SK-N-SH (cell line): ENCODE measurements at regions not wholly inside any gene's neighbourhood (a gene's known extent, or its start where the extent isn't known, plus 50 kb on each side); places are given as distances from the start of the nearest gene placed in this dataset.

Source experiments
- CTCF ChIA-PET: fragments of 300-600, 350-600 bp; formaldehyde crosslinking; extraction: SDS; loops from one replicate; lab custom pipeline; 2021; lab: Yijun Ruan, JAX
- POLR2A ChIA-PET: fragments of 350-600 bp; sonication (Branson Sonifier 250); formaldehyde crosslinking; extraction: SDS; loops from one replicate; lab custom pipeline; 2020; ENCODE audit warnings: antibody characterized with exemption, inconsistent platforms; lab: Yijun Ruan, JAX
- DNase-seq: peaks from one replicate; pipeline ENCODE4 v3.0.0; 2012
- H2AFZ ChIP-seq: fragments of 200-600 bp; sonication (generic); 2 replicates; pipeline ENCODE4 v1.8.1; 2016; ENCODE audit warnings: antibody characterized with exemption, mild to moderate bottlenecking, low read depth
- H3F3A ChIP-seq: fragments of 200-600 bp; sonication (generic); replicated peaks from 2 replicates; pipeline ENCODE3; 2016; ENCODE audit warnings: antibody characterized with exemption, mild to moderate bottlenecking; ENCODE audit not compliant: insufficient read depth
- H3K27ac ChIP-seq, 2 experiments: fragments of 200-500 bp in 1 of 2; fragments of 200-600 bp in 1 of 2; sonication (Bioruptor generic) in 1 of 2; sonication (generic), shearing (Covaris generic) in 1 of 2; 2 replicates each; pipeline versions ENCODE4 v1.5.1 to v1.6.1; 2014 to 2016; ENCODE audit warnings: low read depth in 2 of 2, inconsistent platforms in 1 of 2, low read length in 1 of 2, mild to moderate bottlenecking in 1 of 2, mixed read lengths in 1 of 2
- H3K27me3 ChIP-seq: fragments of 200-600 bp; sonication (generic), shearing (Covaris generic); 2 replicates; pipeline ENCODE4 v1.6.1; 2016; ENCODE audit warnings: mixed run types; ENCODE audit not compliant: insufficient read depth
- H3K36me3 ChIP-seq, 2 experiments: fragments of 200-500 bp in 1 of 2; fragments of 200-600 bp in 1 of 2; sonication (Bioruptor generic) in 1 of 2; sonication (generic) in 1 of 2; replicated peaks in 1 of 2; 2 replicates each; pipeline versions ENCODE3 to v1.5.1; 2014 to 2016; ENCODE audit warnings: low read length in 1 of 2, mild to moderate bottlenecking in 1 of 2; ENCODE audit not compliant: insufficient read depth in 2 of 2, control insufficient read depth in 1 of 2
- H3K4me1 ChIP-seq, 2 experiments: fragments of 200-500 bp in 1 of 2; fragments of 200-600 bp in 1 of 2; sonication (Bioruptor generic) in 1 of 2; sonication (generic), shearing (Covaris generic) in 1 of 2; 2 replicates each; pipeline versions ENCODE4 v1.5.1 to v1.6.1; 2014 to 2016; ENCODE audit warnings: low read depth in 1 of 2, low read length in 1 of 2, mixed run types in 1 of 2; ENCODE audit not compliant: insufficient read depth in 2 of 2, control insufficient read depth in 1 of 2
- H3K4me2 ChIP-seq: fragments of 200-600 bp; sonication (generic), shearing (Covaris generic); 2 replicates; pipeline ENCODE4 v1.6.1; 2017; ENCODE audit warnings: mixed run types
- H3K4me3 ChIP-seq, 2 experiments: fragments of 200-500 bp in 1 of 2; fragments of 200-600 bp in 1 of 2; sonication (Bioruptor generic) in 1 of 2; sonication (generic), shearing (Covaris generic) in 1 of 2; 2 replicates each; pipeline versions ENCODE4 v1.5.1 to v1.8.1; 2014 to 2016; ENCODE audit warnings: low read depth in 2 of 2, inconsistent platforms in 1 of 2, low read length in 1 of 2, mild to moderate bottlenecking in 1 of 2, mixed read lengths in 1 of 2, moderate library complexity in 1 of 2
- H3K79me2 ChIP-seq: fragments of 200-600 bp; sonication (generic); 2 replicates; pipeline ENCODE4 v1.8.1; 2017; ENCODE audit warnings: mild to moderate bottlenecking; ENCODE audit not compliant: insufficient read depth
- H3K9ac ChIP-seq: fragments of 200-600 bp; sonication (generic); 2 replicates; pipeline ENCODE4 v1.6.1; 2017; ENCODE audit warnings: mixed run types
- H3K9me2 ChIP-seq: fragments of 200-600 bp; sonication (generic); 2 replicates; pipeline ENCODE4 v1.6.1; 2017; ENCODE audit warnings: mixed run types
- H3K9me3 ChIP-seq: fragments of 200-600 bp; sonication (generic); 2 replicates; pipeline ENCODE4 v1.6.1; 2017; ENCODE audit warnings: mixed run types, mild to moderate bottlenecking, moderate library complexity
- H4K20me1 ChIP-seq: fragments of 200-600 bp; sonication (generic); 2 replicates; pipeline ENCODE4 v1.6.1; 2017; ENCODE audit warnings: mild to moderate bottlenecking, mixed run types; ENCODE audit not compliant: insufficient read depth
- CHD2 ChIP-seq: fragments of 150-350 bp; IDR thresholded peaks from 2 replicates; pipeline ENCODE4 v1.6.1; 2018; ENCODE audit warnings: low read length; ENCODE audit not compliant: partially characterized antibody
- FOXJ3 ChIP-seq: sonication (generic); formaldehyde crosslinking; IDR thresholded peaks from 2 replicates; pipeline ENCODE4 v1.5.1; 2020; ENCODE audit warnings: mild to moderate bottlenecking, missing genetic modification reagents
- GATA2 ChIP-seq: sonication (generic); formaldehyde crosslinking; IDR thresholded peaks from 2 replicates; pipeline ENCODE4 v1.5.0; 2020; ENCODE audit warnings: mild to moderate bottlenecking, missing genetic modification reagents
- JUND ChIP-seq: IDR thresholded peaks from 2 replicates; pipeline ENCODE4 v1.4.0; 2012
- NFIC ChIP-seq: IDR thresholded peaks from 2 replicates; pipeline ENCODE4 v1.4.0; 2012; ENCODE audit warnings: borderline replicate concordance
- NRF1 ChIP-seq: IDR thresholded peaks from 2 replicates; pipeline ENCODE4 v1.6.1; 2012; ENCODE audit warnings: low read depth, mild to moderate bottlenecking, low read length
- POLR2AphosphoS5 ChIP-seq: IDR thresholded peaks from 2 replicates; pipeline ENCODE4 v1.6.1; 2012; ENCODE audit warnings: low read depth, low read length
- RAD21 ChIP-seq: IDR thresholded peaks from 2 replicates; pipeline ENCODE4 v1.6.1; 2012; ENCODE audit warnings: mild to moderate bottlenecking, low read length
- SIN3A ChIP-seq: IDR thresholded peaks from 2 replicates; pipeline ENCODE4 v1.6.1; 2012; ENCODE audit warnings: low read depth, mild to moderate bottlenecking, low read length, moderate library complexity, borderline replicate concordance
- TAF1 ChIP-seq: IDR thresholded peaks from 2 replicates; pipeline ENCODE4 v1.6.1; 2012; ENCODE audit warnings: low read depth, mild to moderate bottlenecking, low read length, moderate library complexity, borderline replicate concordance
- YY1 ChIP-seq: IDR thresholded peaks from 2 replicates; pipeline ENCODE4 v1.4.0; 2012; ENCODE audit warnings: low read depth, mild to moderate bottlenecking
- WGBS: methylation state at CpG from one replicate; pipeline ENCODE4 v1.1.6; 2017; ENCODE audit warnings: low lambda C conversion rate; 5-methylcytosine and 5-hydroxymethylcytosine counted together
- TF ChIP-seq, protein P1 (sequence below): fragments of 200-600 bp; sonication (generic); IDR thresholded peaks from 2 replicates; pipeline ENCODE4 v1.6.1; 2017; ENCODE audit warnings: antibody characterized with exemption, mild to moderate bottlenecking, moderate library complexity
- TF ChIP-seq, protein P2 (sequence below): IDR thresholded peaks from 2 replicates; pipeline ENCODE4 v1.4.0; 2012; ENCODE audit warnings: low read depth, borderline replicate concordance
- TF ChIP-seq, protein P3 (sequence below): fragments of 150-350 bp; IDR thresholded peaks from 2 replicates; pipeline ENCODE4 v1.6.1; 2017; ENCODE audit warnings: antibody characterized with exemption, low read length, low read depth, borderline replicate concordance
- TF ChIP-seq, protein P4 (sequence below): fragments of 150-350 bp; IDR thresholded peaks from 2 replicates; pipeline ENCODE4 v1.6.1; 2016; ENCODE audit warnings: mild to moderate bottlenecking, low read depth, low read length
- TF ChIP-seq, protein P5 (sequence below): IDR thresholded peaks from 2 replicates; pipeline ENCODE4; 2012

DNA sequence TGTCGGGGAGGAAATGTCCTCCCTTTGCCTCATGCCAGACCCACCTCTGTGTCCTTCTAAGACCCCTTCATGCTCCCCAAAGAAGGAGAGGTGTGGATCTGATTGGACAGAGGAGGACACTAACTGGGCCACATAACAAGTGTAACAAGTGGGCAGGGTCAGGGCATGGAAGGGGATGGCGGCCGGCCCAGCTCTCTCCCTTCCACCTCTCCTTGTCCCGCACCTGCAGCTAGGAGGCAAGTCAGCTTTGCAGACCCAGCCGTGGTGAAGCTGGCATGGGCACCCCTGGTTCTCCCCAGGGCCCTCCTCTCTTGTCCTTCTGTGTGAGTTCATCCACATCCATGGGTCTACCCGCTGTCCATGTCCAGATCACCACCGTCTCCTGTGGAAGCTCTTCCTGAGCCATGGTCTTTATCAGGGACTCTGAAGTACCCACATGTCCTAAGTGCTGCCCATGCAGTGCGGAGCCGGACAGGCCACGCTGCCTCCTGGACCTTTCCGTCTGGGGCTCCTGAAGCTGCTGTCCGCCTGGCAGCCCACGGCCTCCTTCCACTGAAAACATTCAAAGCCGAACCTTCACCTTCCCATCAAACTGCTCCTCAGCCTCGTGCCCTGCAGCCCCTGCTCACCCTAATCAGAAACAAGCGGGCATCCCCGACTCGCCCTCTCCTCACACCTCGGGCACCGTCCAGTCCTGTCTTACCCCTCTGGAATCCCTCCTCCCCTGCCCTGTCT lies 460.5 kb downstream of the PTPRU start:
- Histone ChIP-seq H3K79me2 (no peaks in the 10 kb centered on the region), H3F3A (no peaks in the 10 kb centered on the region), H3K27me3 (no peaks in the 10 kb centered on the region), H4K20me1 (no peaks in the 10 kb centered on the region), H2AFZ (no peak overlapping the region), H3K4me2 (no peak overlapping the region), H3K9ac (no peak overlapping the region), H3K9me2 (no peaks in the 10 kb centered on the region), H3K4me1 (peaks cover 0 to 26% of the 10 kb centered on the region in 2 experiments; a peak in 2 of 4 replicates), H3K4me3 (no peak overlapping the region), H3K27ac (no peak overlapping the region), H3K36me3 (no peaks in the 10 kb centered on the region), H3K9me3 (no peaks in the 10 kb centered on the region)
- POLR2A ChIA-PET: no interaction called here
- CTCF ChIA-PET: interaction anchor here (0.7 to 4.4 kb wide), 10 partner anchors 7 to 457 kb away, joined by 3 to 24 read pairs (median 4); no protein-coding TSS in a partner anchor
- no peak for DNase-seq
- 58% methylated on average over 13 of the region's 20 CpGs for WGBS
- TF ChIP-seq, protein P1, sequence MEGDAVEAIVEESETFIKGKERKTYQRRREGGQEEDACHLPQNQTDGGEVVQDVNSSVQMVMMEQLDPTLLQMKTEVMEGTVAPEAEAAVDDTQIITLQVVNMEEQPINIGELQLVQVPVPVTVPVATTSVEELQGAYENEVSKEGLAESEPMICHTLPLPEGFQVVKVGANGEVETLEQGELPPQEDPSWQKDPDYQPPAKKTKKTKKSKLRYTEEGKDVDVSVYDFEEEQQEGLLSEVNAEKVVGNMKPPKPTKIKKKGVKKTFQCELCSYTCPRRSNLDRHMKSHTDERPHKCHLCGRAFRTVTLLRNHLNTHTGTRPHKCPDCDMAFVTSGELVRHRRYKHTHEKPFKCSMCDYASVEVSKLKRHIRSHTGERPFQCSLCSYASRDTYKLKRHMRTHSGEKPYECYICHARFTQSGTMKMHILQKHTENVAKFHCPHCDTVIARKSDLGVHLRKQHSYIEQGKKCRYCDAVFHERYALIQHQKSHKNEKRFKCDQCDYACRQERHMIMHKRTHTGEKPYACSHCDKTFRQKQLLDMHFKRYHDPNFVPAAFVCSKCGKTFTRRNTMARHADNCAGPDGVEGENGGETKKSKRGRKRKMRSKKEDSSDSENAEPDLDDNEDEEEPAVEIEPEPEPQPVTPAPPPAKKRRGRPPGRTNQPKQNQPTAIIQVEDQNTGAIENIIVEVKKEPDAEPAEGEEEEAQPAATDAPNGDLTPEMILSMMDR: no peak
- no peak for TF ChIP-seq RAD21
- TF ChIP-seq, protein P2, sequence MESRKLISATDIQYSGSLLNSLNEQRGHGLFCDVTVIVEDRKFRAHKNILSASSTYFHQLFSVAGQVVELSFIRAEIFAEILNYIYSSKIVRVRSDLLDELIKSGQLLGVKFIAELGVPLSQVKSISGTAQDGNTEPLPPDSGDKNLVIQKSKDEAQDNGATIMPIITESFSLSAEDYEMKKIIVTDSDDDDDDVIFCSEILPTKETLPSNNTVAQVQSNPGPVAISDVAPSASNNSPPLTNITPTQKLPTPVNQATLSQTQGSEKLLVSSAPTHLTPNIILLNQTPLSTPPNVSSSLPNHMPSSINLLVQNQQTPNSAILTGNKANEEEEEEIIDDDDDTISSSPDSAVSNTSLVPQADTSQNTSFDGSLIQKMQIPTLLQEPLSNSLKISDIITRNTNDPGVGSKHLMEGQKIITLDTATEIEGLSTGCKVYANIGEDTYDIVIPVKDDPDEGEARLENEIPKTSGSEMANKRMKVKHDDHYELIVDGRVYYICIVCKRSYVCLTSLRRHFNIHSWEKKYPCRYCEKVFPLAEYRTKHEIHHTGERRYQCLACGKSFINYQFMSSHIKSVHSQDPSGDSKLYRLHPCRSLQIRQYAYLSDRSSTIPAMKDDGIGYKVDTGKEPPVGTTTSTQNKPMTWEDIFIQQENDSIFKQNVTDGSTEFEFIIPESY: no peak
- TF ChIP-seq, protein P3, sequence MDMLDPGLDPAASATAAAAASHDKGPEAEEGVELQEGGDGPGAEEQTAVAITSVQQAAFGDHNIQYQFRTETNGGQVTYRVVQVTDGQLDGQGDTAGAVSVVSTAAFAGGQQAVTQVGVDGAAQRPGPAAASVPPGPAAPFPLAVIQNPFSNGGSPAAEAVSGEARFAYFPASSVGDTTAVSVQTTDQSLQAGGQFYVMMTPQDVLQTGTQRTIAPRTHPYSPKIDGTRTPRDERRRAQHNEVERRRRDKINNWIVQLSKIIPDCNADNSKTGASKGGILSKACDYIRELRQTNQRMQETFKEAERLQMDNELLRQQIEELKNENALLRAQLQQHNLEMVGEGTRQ: no peak
- no peak for TF ChIP-seq TAF1
- TF ChIP-seq GATA2: no peak
- TF ChIP-seq NRF1: no peak
- TF ChIP-seq YY1: no peak
- no peak for TF ChIP-seq JUND
- TF ChIP-seq SIN3A: no peak
- TF ChIP-seq, protein P4, sequence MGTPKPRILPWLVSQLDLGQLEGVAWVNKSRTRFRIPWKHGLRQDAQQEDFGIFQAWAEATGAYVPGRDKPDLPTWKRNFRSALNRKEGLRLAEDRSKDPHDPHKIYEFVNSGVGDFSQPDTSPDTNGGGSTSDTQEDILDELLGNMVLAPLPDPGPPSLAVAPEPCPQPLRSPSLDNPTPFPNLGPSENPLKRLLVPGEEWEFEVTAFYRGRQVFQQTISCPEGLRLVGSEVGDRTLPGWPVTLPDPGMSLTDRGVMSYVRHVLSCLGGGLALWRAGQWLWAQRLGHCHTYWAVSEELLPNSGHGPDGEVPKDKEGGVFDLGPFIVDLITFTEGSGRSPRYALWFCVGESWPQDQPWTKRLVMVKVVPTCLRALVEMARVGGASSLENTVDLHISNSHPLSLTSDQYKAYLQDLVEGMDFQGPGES: no peak
- TF ChIP-seq, protein P5, sequence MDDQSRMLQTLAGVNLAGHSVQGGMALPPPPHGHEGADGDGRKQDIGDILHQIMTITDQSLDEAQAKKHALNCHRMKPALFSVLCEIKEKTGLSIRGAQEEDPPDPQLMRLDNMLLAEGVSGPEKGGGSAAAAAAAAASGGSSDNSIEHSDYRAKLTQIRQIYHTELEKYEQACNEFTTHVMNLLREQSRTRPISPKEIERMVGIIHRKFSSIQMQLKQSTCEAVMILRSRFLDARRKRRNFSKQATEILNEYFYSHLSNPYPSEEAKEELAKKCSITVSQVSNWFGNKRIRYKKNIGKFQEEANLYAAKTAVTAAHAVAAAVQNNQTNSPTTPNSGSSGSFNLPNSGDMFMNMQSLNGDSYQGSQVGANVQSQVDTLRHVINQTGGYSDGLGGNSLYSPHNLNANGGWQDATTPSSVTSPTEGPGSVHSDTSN: no peak
- TF ChIP-seq CHD2: no peak
- TF ChIP-seq POLR2AphosphoS5: no peak
- no peak for TF ChIP-seq NFIC
- TF ChIP-seq FOXJ3 (CRISPR knock-in tag): no peak
